Lung (tissue), 11 donors: ENCODE measurements at regions not wholly inside any gene's neighbourhood (a gene's known extent, or its start where the extent isn't known, plus 50 kb on each side); places are given as distances from the start of the nearest gene placed in this dataset.

Experiments used
- ATAC-seq: fragments of 200-7000 bp; cut with Tn5 transposase; one replicate; pipeline ENCODE4 v1.9.1; 2020; ENCODE audit warnings: moderate number of reproducible peaks; ENCODE audit not compliant: insufficient read depth, low FRiP score
- DNase-seq, 3 donors: peaks; one replicate each; pipeline ENCODE4 v3.0.0-alpha.2; 2013 to 2017
- H3K27ac ChIP-seq, 2 donors: one replicate each; pipeline ENCODE4 v1.5.1; 2013; ENCODE audit warnings: mild to moderate bottlenecking in 2 of 2, moderate library complexity in 2 of 2, control low read depth in 1 of 2, inconsistent platforms in 1 of 2, low read depth in 1 of 2, low read length in 1 of 2
- H3K27me3 ChIP-seq, 3 donors: one replicate each; pipeline ENCODE4 v1.5.1; 2013; ENCODE audit warnings: low read length in 2 of 3; ENCODE audit not compliant: control insufficient read depth in 3 of 3, insufficient read depth in 3 of 3
- H3K36me3 ChIP-seq, 4 donors: one replicate each; pipeline ENCODE4 v1.5.1; 2013; ENCODE audit warnings: low read length in 4 of 4, mild to moderate bottlenecking in 1 of 4, moderate library complexity in 1 of 4; ENCODE audit not compliant: control insufficient read depth in 4 of 4, insufficient read depth in 4 of 4
- H3K4me1 ChIP-seq, 5 donors: one replicate each; pipeline ENCODE4 v1.5.1; 2013; ENCODE audit warnings: low read length in 5 of 5, mild to moderate bottlenecking in 2 of 5, moderate library complexity in 1 of 5; ENCODE audit not compliant: control insufficient read depth in 5 of 5, insufficient read depth in 5 of 5
- H3K4me3 ChIP-seq: one replicate; pipeline ENCODE4 v1.5.1; 2013; ENCODE audit warnings: mild to moderate bottlenecking, control low read depth, moderate library complexity
- H3K9ac ChIP-seq, 2 donors: one replicate each; pipeline ENCODE4 v1.5.1; 2013; ENCODE audit warnings: low read length in 2 of 2, control low read depth in 1 of 2; ENCODE audit not compliant: insufficient read depth in 1 of 2
- H3K9me3 ChIP-seq, 4 donors: one replicate each; pipeline ENCODE4 v1.5.1; 2013; ENCODE audit warnings: low read length in 3 of 4, mild to moderate bottlenecking in 1 of 4, moderate library complexity in 1 of 4; ENCODE audit not compliant: control insufficient read depth in 4 of 4, insufficient read depth in 3 of 4
- WGBS, 2 donors: extraction: QIAGEN DNeasy Blood & Tissue Kit; methylation state at CpG; one replicate each; pipeline ENCODE4 v1.1.7; 2013; 5-methylcytosine and 5-hydroxymethylcytosine counted together
- TF ChIP-seq, protein P1 (sequence below): IDR thresholded peaks from 2 replicates; pipeline ENCODE4 v1.5.1; 2012; ENCODE audit warnings: mild to moderate bottlenecking; ENCODE audit errors: control extremely low read depth, extremely low read depth
- donor health status: control.
- donor health status: control.
- donor health status: Bipolar disorder and iron deficiency.
- donor health status: healthy.
- donor health status: DM: yes; HTN: yes; CAD: no.

GRCh38 chr2:31469648-31470047 lies 55.1 kb upstream of the XDH start:
- no peak overlapping the region for H3K27ac ChIP-seq
- H3K9me3 ChIP-seq, result no peaks in the 10 kb centered on the region
- WGBS, 2 donors, result 92 to 97% methylated on average over 1 of the region's 1 CpG
- TF ChIP-seq, protein P1, sequence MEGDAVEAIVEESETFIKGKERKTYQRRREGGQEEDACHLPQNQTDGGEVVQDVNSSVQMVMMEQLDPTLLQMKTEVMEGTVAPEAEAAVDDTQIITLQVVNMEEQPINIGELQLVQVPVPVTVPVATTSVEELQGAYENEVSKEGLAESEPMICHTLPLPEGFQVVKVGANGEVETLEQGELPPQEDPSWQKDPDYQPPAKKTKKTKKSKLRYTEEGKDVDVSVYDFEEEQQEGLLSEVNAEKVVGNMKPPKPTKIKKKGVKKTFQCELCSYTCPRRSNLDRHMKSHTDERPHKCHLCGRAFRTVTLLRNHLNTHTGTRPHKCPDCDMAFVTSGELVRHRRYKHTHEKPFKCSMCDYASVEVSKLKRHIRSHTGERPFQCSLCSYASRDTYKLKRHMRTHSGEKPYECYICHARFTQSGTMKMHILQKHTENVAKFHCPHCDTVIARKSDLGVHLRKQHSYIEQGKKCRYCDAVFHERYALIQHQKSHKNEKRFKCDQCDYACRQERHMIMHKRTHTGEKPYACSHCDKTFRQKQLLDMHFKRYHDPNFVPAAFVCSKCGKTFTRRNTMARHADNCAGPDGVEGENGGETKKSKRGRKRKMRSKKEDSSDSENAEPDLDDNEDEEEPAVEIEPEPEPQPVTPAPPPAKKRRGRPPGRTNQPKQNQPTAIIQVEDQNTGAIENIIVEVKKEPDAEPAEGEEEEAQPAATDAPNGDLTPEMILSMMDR, result no peak
- no peaks in the 10 kb centered on the region for H3K4me1 ChIP-seq
- no peak overlapping the region for H3K4me3 ChIP-seq
- ATAC-seq, result no peak
- no peaks in the 10 kb centered on the region for H3K27me3 ChIP-seq
- no peaks in the 10 kb centered on the region for H3K36me3 ChIP-seq
- no peak overlapping the region for H3K9ac ChIP-seq
- no peak for DNase-seq

DNA sequence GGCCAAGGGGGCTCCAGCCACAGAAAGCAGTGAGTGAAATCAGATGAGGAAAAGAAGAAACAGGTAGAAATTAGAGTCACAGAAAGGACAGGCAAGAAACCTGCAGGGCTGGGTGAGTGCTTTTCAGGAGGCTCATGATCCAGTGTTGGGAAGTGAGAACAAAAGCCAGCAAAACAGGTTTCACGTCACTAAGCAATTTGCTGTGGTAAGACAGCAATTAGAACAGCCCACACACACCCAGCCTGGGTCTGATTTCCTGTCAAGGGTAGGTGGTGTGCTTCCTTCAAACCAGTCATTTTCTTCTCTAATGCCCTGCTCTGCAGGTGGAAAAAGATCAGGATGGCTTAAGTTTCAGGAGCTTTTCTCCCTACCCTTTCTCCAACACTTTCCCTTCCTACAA lies 52.9 kb upstream of the XDH start:
- peak in 1 of 3 donors; percentile 21 for DNase-seq
- TF ChIP-seq, protein P1, result no peak

More for the DNA sequence above, 52.9 kb upstream of the XDH start:
- H3K4me1 ChIP-seq, result no peaks in the 10 kb centered on the region
- H3K36me3 ChIP-seq, result no peaks in the 10 kb centered on the region
- H3K9ac ChIP-seq, result no peak overlapping the region
- H3K9me3 ChIP-seq, result no peaks in the 10 kb centered on the region
- no peak overlapping the region for H3K27ac ChIP-seq
- ATAC-seq, result no peak
- no peaks in the 10 kb centered on the region for H3K27me3 ChIP-seq
- no peak overlapping the region for H3K4me3 ChIP-seq
- WGBS, 2 donors, result 36 to 56% methylated on average over 1 of the region's 1 CpG
